ENCODE measurements at regions not wholly inside any gene's neighbourhood (a gene's known extent, or its start where the extent isn't known, plus 50 kb on each side); places are given as distances from the start of the nearest gene placed in this dataset.

- no peak for DNase-seq
Measured at GRCh38 chr6:44561060-44561623, 173.6 kb downstream of the CDC5L start.

GRCh38 chr6:44561832-44562665 lies 174.5 kb downstream of the CDC5L start:
- DNase-seq, result no peak

GRCh38 chr6:44563397-44563796 lies 175.9 kb downstream of the CDC5L start:
- DNase-seq, result no peak

- no peak for DNase-seq
Measured at GRCh38 chr6:44564906-44565524, 177.5 kb downstream of the CDC5L start.

- DNase-seq, result no peak
Measured at GRCh38 chr6:44567406-44567805, 179.9 kb downstream of the CDC5L start.

GRCh38 chr6:44569131-44569530 lies 181.6 kb downstream of the CDC5L start:
- no peak for DNase-seq

- DNase-seq, result peak in 1 of 2 donors; percentile 35
Measured at GRCh38 chr6:44569931-44570385, 182.5 kb downstream of the CDC5L start.

GRCh38 chr6:44571510-44571909 lies 184.0 kb downstream of the CDC5L start:
- no peak for DNase-seq

- no peak for DNase-seq
Measured at GRCh38 chr6:44572346-44572745, 184.8 kb downstream of the CDC5L start.

- DNase-seq, result no peak
Measured at GRCh38 chr6:44575644-44576043, 188.1 kb downstream of the CDC5L start.

- no peak for DNase-seq
Measured at GRCh38 chr6:44576132-44576631, 188.7 kb downstream of the CDC5L start.

- no peak for DNase-seq
Measured at GRCh38 chr6:44580901-44581300, 193.4 kb downstream of the CDC5L start.

GRCh38 chr6:44582930-44583329 lies 195.4 kb downstream of the CDC5L start:
- no peak for DNase-seq

GRCh38 chr6:44590471-44590870 lies 203.0 kb downstream of the CDC5L start:
- no peak for DNase-seq

- DNase-seq, result peak; percentile 41 to 52
Measured at GRCh38 chr6:44593539-44593944, 206.0 kb downstream of the CDC5L start.

GRCh38 chr6:44594481-44594880 lies 207.0 kb downstream of the CDC5L start:
- no peak for DNase-seq

- DNase-seq, result no peak
Measured at GRCh38 chr6:44598679-44599078, 211.2 kb downstream of the CDC5L start.

- DNase-seq, result no peak
Measured at GRCh38 chr6:44599672-44600071, 212.2 kb downstream of the CDC5L start.

GRCh38 chr6:44603044-44603686 lies 215.7 kb downstream of the CDC5L start:
- no peak for DNase-seq

- no peak for DNase-seq
Measured at GRCh38 chr6:44606504-44606903, 219.0 kb downstream of the CDC5L start.

GRCh38 chr6:44606976-44607375 lies 219.5 kb downstream of the CDC5L start:
- DNase-seq, result no peak

- DNase-seq, result no peak
Measured at GRCh38 chr6:44608175-44608574, 220.7 kb downstream of the CDC5L start.

GRCh38 chr6:44609051-44609612 lies 221.6 kb downstream of the CDC5L start:
- DNase-seq, result no peak

Measured in CD4-positive, alpha-beta T cell treated with Interleukin-1 beta for 1 hour (primary cell).